Fibroblast of skin of back (primary cell): ENCODE measurements at regions not wholly inside any gene's neighbourhood (a gene's known extent, or its start where the extent isn't known, plus 50 kb on each side); places are given as distances from the start of the nearest gene placed in this dataset.

ENCODE experiments used
- DNase-seq: peaks from one replicate; pipeline ENCODE4 v3.0.0-alpha.2; 2013

GRCh38 chr13:111844222-111844671, 222.7 kb upstream of the SOX1 start:
- no peak for DNase-seq

- no peak for DNase-seq
Observed at GRCh38 chr13:111844682-111845081, 222.3 kb upstream of the SOX1 start.

GRCh38 chr13:111845621-111846351, 221.2 kb upstream of the SOX1 start:
- DNase-seq: no peak

- no peak for DNase-seq
Observed at GRCh38 chr13:111846391-111847159, 220.4 kb upstream of the SOX1 start.

DNA sequence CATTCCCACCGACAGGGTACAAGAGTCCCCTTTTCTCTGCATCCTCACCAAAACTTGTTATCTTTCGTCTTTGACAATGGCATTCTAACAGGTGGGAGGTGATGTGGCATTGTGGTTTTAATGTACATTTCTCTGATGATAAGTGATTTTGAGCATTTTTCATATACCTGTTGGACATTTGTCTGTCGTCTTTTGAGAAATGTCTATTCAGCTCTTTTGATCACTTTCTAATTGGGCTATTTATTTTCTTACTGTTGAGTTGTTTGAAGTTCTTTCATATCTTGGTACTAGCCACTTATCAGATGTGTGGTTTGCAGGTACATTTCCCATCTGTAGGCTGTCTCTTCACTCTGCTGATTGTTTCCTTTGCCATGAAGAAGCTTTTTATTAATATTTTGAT, 219.0 kb upstream of the SOX1 start:
- no peak for DNase-seq

- no peak for DNase-seq
Observed at GRCh38 chr13:111850458-111850857, 216.5 kb upstream of the SOX1 start.

GRCh38 chr13:111850976-111851375, 216.0 kb upstream of the SOX1 start:
- no peak for DNase-seq

GRCh38 chr13:111852725-111853518, 214.0 kb upstream of the SOX1 start:
- DNase-seq: no peak

- no peak for DNase-seq
Observed at GRCh38 chr13:111853721-111854120, 213.2 kb upstream of the SOX1 start.

- no peak for DNase-seq
Observed at GRCh38 chr13:111854403-111854802, 212.5 kb upstream of the SOX1 start.

DNA sequence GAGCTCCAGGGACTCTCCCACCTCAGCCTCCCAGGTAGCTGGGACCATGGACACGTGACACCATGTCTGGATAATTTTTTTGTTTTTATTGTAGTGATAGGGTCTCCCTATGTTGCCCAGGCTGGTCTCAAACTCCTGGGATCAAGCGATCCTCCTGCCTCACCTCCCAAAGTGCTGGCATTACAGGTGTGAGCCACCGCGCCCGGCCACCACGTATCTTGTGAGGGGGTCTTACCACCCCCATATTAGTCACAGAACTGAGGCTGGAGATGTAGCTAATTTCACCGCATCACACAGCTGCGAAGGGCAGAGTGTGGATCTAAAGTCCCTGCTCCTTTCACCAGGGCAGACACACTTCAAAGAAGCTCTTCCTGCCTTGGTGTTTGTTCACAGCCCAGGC, 211.8 kb upstream of the SOX1 start:
- no peak for DNase-seq

- no peak for DNase-seq
Observed at GRCh38 chr13:111855786-111856185, 211.2 kb upstream of the SOX1 start.

- DNase-seq: no peak
Observed at GRCh38 chr13:111856571-111856970, 210.4 kb upstream of the SOX1 start.

DNA sequence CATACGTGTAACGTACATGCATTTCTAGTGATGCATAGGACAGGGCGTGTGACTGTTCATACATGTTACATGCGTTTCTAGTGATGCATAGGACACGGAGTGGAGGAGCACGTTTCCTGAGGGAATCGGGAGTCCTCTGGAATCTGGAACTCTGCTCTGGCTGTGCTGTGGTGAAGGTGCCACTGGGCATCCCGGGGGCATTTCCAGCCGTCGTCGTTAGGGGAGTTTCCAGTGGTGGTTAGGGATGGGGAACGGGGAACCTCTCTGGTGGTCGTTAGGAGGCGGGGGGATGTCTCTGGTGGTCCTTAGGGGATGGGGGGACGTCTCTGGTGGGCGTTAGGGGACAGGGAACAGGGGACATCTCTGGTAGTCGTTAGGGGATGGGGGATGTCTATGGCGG, 209.6 kb upstream of the SOX1 start:
- no peak for DNase-seq

DNA sequence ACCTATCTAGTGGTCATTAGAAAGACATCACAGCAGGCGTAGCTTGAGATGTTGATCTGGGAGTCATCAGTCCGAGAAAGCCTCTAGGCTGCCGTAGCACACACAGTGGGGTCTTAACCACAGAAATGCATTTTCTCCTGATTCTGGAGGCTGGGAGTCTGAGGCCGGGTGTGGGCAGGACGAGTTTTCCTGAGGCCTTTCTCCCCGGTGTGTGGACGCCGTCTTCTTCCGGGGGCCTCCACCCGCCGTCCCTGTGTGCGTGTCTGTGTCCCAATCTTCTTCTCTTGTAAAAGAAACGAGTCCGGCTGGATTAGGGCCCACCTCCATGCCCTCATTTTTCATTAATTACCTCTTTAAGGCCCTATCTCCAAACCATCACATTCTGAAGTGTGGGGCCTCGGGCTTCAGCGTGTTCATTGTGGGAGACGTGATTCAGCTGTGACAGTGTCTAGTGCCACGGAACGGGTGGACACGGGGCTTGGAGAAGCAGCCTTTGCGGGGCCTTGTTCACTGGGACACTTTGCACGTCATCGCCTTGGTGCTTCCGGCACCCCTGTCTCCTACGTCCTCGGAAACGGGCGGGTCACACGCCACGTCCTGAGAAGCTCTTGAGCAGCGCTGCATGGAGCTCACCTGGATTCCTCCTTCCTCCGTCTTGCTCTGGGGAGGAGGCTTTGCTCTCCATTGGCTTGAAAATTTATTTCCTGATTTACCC, 208.9 kb upstream of the SOX1 start:
- DNase-seq: no peak

GRCh38 chr13:111858571-111858970, 208.4 kb upstream of the SOX1 start:
- no peak for DNase-seq

- DNase-seq: no peak
Observed at GRCh38 chr13:111859354-111860230, 207.4 kb upstream of the SOX1 start.

GRCh38 chr13:111860231-111860552, 206.8 kb upstream of the SOX1 start:
- DNase-seq: no peak

- no peak for DNase-seq
Observed at GRCh38 chr13:111861319-111861718, 205.6 kb upstream of the SOX1 start.

GRCh38 chr13:111861766-111862366, 205.1 kb upstream of the SOX1 start:
- DNase-seq: no peak
